ENCODE measurements at regions not wholly inside any gene's neighbourhood (a gene's known extent, or its start where the extent isn't known, plus 50 kb on each side); places are given as distances from the start of the nearest gene placed in this dataset.

- no peak for DNase-seq (ENCODE audit: low read depth, low spot score)
These were observed 162.8 kb downstream of the ERCC6L2 start for GRCh38 chr9:96038271-96038670.

GRCh38 chr9:96034553-96035122 lies 159.1 kb downstream of the ERCC6L2 start:
- DNase-seq (ENCODE audit: low read depth, low spot score): no peak

DNA sequence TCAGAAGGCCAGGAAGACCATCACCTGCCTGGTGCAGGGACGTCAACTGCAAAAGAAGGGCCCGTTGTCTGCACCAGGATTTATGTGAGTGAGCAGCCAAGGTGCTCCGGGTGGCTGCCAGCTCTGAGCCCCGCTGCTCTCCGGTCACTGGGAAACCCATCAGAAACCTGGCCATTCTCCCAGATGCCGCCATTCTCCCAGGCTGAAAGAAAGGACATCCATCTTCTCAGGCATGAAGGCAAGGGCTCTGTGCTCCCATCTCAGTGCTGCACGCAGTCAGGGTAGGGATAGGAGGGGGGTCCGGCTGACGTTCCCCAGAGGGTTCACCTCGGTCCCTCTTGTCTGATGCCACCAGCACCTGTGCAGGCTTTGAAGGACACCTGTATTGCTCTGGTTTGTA lies 158.4 kb downstream of the ERCC6L2 start:
- no peak for DNase-seq (ENCODE audit: low read depth, low spot score)

DNA sequence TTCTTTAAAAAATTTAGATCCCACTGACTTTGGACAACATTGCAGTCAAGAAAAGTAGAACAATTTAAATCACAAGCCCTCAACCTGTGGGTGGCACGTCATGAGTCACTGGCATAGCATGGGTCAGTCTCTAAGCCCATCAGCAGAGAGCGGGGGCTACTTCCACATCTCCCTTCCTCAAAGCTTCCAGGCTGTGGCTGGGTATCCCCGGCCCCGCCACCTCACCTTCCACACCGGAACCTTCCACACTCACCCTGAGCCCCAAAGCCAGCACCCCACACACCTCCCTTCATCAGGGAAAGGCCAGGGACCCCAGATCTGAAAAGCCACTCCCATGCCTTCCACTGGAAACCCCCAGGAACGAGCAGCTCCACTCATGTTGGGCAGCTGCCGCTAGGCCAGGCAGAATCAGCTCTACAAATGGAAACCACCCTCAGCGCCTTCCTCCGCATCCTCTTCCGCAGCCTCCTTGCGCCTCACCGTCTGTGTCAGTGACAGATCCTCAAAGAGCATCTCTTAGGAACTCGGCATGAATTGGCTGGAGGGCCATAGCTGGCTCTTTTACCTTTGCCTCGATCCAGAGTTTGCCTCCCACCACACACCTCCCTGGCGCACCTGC lies 156.5 kb downstream of the ERCC6L2 start:
- no peak for DNase-seq (ENCODE audit: low read depth, low spot score)

- DNase-seq (ENCODE audit: low read depth, low spot score): peak; percentile 29
These were observed 155.9 kb downstream of the ERCC6L2 start for GRCh38 chr9:96031366-96031824.

GRCh38 chr9:96029722-96030530 lies 154.4 kb downstream of the ERCC6L2 start:
- no peak for DNase-seq (ENCODE audit: low read depth, low spot score)

- no peak for DNase-seq (ENCODE audit: low read depth, low spot score)
These were observed 152.0 kb downstream of the ERCC6L2 start for GRCh38 chr9:96027251-96028131.

DNA sequence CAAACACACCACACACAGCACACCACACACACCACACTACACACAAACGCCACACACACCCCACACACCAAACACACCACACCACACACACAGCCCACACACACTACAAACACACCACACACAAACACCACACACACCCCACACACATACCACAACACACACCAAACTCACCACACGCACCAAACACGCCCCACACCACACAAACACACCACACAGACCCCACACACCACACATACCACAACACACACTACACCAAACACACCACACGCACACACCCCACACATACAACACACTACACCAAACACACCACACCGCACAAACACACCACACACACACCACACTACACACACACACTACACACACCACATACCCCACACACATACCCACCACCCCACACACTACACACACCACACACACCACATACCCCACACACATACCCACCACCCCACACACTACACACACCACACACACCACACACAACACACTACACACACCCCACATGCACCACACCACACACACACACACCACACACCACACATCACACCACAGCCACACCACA lies 151.2 kb downstream of the ERCC6L2 start:
- no peak for DNase-seq (ENCODE audit: low read depth, low spot score)

DNA sequence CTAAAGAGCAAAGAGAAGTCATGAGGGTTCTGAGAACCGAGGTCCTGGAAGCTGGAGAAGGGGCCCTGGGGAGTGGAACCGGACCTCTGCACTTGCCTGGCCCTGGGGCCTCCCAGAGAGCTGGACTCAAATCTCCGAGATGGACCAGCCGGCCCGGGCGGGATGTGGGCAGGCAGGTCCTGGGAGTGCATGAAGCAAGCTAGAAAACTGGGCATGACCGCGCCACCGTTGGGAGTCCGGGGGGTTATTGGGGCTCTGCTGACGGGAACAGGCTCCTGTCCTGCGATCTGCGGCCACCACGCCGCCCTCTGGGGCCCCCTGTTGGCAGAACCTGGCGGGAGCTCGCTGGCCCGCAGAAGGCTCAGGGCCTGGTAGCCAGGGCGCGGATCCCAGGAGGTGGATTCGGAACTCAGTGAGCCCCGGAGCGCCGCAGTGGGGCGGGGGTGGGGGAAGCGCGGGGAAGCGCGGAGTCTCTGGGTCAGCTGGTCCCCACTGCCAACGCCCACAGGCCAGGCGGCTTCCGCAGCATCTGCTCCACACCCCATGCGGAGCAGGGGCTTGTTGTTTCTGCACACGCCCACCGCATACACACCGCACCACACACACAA lies 150.6 kb downstream of the ERCC6L2 start:
- no peak for DNase-seq (ENCODE audit: low read depth, low spot score)

GRCh38 chr9:96023486-96023885 lies 148.0 kb downstream of the ERCC6L2 start:
- DNase-seq (ENCODE audit: low read depth, low spot score): no peak

DNA sequence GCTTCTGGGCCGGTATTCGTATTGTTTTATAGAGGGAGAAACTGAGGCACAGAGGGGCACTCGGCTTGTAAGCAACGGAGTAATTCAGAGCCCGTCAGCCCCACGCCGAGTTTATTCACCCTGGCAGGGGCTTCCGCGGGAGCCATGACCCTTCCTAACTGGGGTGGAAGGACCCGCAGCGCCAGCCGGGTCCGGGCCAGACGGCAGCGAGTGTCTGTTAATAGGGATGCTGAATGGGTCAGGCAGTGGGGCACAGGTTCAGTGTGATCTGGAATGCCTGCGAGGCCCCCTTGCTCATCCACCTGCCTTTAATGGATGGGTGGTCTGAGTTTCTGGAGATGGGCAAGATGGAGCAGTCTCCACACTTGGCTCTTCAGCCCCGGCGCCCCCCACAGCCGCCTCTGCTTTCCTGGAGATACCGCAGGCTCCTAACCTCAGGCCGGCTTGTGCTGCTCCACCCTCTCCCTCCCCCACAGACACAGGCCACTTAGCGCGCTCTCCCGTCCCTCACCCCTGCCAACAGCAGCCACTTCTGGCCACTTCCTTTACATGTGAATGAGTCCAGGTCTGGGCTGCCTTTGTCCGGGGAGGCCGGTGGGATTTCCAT lies 147.1 kb downstream of the ERCC6L2 start:
- no peak for DNase-seq (ENCODE audit: low read depth, low spot score)

DNA sequence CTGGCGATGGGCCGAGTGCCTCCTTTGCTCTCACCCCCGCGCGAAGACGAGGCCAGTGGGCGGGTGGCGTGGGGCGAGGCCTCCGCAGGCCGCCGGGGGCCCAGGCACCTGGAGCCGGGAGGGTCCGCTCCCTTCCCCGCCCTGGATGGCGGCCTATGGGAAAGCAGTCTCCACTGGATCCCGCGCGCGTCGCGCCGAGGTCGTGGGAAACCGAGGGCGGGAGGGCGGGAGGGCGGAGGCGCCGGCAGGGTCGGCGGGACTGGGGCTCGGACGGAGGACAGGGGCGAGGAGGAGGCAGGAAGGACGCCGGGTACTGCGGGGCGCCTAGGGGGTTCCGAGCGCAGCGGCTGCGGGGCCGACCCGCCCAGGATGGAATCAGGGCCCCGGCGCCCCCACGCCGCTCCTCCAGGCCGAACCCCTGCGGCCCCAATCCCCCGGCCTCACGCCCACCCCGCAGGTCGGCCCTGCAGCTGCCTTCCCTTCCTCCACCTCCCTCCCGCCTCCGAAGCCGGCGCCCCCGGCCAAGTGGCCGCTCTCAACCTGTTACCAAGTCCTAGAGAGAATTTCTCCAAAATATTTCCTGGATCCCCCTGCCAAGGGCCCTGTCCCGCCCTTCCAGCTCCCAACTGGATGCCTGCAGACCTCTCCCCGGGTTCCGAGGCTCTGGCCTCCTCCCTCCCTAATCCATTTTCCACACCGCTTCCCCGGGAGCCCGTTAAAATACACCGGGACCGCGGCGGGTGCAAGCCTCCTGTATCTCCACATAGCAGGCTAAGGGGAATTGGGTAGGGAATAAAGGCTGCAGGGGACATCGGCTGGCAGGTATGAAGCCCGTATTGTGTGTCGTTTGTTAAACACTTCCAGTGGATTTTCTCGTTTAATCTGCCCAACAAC lies 146.3 kb downstream of the ERCC6L2 start:
- DNase-seq (ENCODE audit: low read depth, low spot score): no peak

- no peak for DNase-seq (ENCODE audit: low read depth, low spot score)
These were observed 145.5 kb downstream of the ERCC6L2 start for GRCh38 chr9:96020792-96021550.

DNA sequence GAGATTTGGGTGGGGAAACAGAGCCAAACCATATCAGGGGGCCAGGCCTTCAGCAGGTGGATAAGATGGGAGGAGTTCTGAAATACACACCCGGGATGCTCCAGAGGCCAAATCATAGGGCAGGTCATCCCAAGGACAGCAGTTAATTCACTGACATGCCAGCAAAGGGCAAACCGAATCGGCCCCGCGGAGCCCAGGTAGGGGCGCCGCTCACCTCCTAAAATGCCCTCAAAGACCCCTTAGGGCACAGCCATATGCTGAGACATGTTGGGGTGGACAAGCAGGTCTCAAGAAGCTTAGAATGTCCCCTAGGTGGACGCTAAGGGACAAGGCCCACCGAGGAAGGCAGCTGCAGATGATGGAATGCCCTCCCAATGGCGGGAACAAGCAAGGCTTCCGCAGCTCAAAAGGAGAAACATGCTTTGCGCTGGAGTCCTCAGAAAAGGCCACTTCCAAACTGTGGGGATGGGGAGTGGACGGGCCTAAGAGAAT lies 144.9 kb downstream of the ERCC6L2 start:
- no peak for DNase-seq (ENCODE audit: low read depth, low spot score)
